ENCODE measurements at regions not wholly inside any gene's neighbourhood (a gene's known extent, or its start where the extent isn't known, plus 50 kb on each side); places are given as distances from the start of the nearest gene placed in this dataset.

DNA sequence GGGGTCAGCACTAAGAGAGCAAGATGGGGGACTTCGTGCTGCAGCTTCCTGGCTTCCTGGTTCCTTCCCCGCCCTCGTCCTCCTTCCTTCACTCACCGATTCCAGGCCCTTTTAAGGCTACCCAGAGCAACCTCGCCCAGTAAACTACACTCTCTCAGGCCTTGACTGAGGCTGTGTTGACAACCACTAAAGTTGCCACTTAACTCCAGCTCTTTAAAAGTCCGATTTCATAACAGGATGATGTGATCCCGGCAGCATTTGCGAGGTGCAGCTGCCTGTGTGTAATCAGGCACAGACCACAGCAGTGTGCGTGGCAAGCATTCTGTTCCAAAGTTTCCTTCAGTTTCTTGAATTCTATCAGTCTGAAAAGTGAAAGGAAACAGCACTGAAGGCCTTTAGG, 110.6 kb downstream of the RAB11FIP2 start:
- DNase-seq = peak; percentile 67

DNA sequence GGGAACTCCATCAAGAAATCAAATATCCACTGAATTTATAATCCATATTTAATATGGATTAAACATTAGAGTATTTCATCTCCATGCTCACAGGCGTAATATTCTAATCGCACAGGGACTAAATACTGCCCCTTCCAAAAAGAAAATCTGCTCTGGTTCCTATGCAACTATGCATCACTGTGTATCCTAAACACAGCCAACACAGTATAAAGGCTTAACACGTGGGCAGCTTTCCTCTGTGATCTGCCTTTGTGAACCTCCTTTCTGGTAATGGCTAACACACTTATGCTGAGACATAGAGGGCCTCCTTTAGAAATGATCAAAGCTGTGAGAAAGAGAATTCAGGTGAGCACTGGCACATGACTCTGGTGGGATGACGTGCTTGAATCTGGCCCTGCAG, 110.2 kb downstream of the RAB11FIP2 start:
- DNase-seq = peak; percentile 53

DNA sequence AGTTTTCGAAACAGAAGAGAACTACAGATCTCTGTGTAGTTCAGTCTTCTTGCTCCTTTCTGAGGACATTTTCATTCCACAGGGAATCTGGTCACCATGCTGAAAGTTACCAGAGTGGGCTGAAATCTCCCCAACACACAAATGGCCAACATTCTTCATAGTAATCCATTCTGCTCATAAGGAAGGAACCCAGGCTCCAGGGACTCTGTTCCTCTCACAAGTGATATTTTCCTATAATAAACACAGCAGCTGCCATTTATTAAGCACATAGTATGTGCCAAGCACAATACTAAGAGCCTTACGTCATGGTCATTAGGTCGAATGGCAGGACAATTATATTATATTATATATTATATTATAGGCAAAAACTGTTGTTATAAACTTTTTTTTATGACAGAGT, 109.8 kb downstream of the RAB11FIP2 start:
- no peak for DNase-seq

DNA sequence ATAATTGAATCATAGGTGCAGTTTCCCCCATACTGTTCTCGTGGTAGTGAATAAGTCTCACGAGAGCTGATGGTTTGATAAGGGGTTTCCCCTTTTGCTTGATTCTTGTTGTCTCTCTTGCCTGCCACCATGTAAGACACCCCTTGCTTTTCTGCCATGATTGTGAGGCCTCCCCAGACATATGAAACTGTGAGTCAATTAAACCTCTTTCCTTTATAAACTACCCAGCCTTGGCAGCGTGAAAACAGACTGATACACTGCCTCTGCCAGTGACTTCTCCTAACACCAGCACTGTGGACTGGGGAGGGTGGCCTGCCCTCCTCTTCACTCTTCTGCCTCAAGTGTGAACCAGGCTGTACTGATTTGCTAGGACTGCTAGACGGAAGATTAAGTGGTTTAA, 108.6 kb downstream of the RAB11FIP2 start:
- no peak for DNase-seq

DNA sequence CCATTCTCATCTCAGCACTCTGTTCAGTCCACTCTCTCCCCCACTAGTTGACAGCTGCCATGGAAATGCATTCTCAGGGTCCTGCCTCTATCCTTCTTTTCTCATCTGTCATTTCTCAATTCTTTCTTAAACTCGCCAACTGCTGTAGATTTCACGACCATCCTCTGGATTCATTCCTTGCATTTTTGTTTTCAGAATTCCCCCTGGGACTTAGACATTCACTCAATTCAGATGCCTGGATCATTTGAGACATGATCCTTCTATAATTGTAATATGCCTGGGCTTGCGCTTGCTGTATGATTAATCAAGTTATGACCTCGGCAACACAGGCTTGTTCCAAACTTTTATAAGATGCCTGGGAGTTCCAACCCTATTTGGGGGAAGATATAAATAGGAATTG, 104.5 kb downstream of the RAB11FIP2 start:
- DNase-seq = no peak

DNA sequence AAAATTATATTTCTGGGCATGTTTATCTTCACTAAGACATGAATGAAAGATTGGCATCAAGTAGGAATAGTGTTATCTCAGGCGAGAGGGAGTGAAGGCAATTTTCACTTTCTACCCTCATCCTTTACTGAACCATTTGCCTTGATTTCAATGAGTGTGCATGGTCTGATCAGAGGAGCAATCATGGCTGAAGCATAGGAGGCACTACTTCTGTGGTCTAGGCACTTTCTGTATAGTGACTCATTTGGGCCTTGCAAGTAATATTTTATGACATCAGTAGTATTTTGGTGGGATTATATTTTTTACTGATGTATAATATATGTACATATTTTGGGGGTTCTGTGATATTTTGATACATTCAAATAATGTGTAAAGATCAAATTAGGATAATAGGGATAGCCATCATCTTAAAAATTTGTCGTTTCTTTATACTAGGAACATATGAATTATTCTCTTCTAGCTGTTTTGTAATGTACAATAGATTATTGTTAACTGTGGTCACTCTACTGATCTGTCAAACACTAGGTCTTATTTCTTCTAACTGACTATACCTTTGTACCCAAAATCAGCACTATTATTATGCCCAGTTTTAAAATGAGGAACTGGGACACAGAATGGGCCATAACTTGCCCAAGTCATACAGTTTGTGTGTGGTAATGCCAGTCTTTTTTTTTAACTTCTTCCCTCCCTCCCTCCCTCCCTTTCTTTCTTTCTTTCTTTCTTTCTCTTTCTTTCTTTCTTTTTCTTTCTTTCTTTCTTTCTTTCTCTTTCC, 101.9 kb downstream of the RAB11FIP2 start:
- DNase-seq = no peak

DNA sequence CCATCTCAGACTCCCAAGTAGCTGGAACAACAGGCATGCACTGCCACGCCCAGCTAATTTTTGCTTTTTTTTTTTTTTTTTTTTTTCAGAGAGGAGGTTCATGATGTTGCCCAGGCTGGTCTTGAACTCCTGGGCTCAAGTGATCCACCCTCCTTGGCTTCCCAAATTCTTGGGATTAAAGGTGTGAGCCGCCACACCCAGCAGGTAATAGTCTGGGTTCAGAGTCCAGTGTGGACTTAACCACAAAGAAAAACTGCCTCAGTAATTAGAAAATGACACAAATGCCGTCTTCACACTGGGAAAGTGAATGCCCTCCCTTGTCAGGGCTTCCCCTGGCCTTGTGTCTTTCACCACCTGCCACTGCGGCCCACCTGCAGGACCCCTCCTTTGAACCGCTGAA, 101.1 kb downstream of the RAB11FIP2 start:
- no peak for DNase-seq

DNA sequence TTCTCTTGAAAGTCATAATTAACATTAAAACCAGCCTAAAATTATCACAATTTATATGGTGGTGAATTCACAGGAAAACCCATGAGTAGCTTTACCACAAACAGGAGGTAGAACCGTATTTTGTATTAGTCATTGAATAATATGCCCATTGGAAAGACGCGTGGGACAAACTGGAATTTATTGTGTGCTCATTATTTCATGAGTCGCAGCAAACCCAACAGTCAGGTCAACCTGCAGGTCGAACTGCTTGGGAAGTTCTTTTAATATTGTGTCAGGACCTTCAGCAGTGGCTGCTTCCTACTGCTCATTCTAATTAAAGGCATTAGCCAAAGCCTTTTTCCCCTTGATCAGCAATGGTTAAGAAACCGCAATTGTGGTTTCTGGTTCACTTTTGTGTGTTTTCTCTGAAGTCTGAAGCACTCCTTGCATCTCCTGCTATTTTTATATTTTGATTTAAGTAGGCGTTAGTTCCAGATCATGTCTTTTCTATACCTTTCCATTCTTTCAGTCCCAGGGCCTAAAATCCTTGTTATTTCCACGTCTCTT, 100.1 kb downstream of the RAB11FIP2 start:
- DNase-seq = no peak

DNA sequence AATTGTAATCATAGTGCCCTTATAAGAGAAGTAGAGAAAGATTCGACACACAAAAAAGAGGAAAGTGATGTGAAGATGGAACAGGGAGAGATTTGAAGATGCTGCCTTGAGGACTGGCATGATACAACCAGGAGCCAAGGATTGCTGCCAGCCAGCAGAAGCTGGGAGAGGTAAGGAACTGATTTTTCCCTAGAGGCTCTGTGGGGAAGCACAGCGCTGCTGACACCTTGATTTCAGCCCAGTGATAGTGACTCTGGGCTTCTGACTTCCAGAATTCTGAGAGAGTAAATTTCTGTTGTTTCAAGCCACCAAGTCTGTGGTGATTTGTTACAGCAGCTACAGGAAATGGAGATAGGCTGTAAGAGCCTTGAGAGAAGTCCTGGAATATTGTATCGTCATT, 98.2 kb downstream of the RAB11FIP2 start:
- no peak for DNase-seq

DNA sequence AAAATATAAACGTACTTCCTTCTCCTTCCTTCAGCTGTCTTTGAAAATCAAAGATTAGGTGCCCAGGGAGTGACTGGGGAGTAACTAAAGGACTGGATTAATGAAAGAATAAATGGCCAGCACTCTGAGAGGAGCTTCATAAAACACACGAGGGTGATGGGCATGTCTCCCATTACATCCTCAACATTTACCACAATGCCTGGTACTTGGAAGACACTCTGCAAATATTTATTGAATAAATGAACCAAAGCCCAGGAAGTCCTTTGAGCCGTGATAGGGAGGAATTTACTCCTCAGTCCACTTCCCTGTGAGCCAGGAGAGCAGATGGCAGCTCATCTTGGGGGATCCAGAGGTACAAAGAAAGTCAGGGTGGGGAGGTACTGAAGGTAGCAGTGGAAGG, 96.3 kb downstream of the RAB11FIP2 start:
- no peak for DNase-seq

Measured in right hindlimb (tissue), 1 donor.